ENCODE measurements at regions not wholly inside any gene's neighbourhood (a gene's known extent, or its start where the extent isn't known, plus 50 kb on each side); places are given as distances from the start of the nearest gene placed in this dataset.

DNA sequence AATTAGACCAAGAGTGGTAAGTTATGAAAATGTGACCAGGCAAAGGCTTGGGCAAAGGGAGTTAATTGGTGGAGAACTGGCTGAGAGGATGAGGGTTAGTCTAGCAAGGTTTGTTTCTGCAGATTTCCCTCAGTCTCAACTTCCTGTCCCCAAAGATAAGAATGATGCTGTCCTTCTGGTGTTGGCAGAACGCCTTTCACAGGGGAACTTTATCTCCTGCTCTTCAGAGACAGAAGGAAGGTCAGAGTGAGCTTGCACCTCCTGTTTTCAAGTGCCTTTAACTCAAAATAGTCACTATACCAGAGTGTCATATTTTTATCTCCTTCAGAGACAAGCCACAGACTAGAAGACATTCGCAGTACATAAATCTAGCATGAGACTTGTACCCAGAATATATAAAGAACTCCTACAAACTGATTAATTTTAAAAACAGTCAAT, 95.7 kb downstream of the TEX51 start:
- TF ChIP-seq CTCF (IDR thresholded peaks at IDR 0.05; ENCODE audit: poor library complexity, severe bottlenecking): no peak
- TF ChIP-seq POLR2AphosphoS5 (IDR thresholded peaks at IDR 0.05): no peak
- TF ChIP-seq MXI1 (conservative IDR thresholded peaks at IDR 0.05; ENCODE audit: poor library complexity, severe bottlenecking): no peak

All from neural cell (in vitro differentiated cells).